ENCODE measurements at regions not wholly inside any gene's neighbourhood (a gene's known extent, or its start where the extent isn't known, plus 50 kb on each side); places are given as distances from the start of the nearest gene placed in this dataset.

DNA sequence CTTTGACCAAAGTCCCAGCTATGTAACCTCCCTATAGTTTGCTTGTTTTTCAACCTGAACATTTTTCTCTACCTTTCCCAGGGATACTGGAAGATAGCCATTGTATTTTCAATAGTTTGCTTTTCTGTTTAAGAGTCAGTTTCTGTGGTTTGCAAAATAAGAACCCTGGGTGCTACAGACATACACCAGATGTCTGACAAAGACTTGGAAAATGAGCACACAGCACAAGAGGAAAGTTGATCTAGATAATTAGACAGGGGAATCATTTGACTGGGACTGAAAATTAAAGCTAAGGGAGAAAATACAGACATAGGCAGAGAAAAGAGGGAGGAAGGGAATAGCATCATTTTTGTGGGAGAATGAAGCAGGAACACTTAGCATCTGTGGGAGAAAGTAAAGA lies 218.3 kb upstream of the CNKSR2 start:
- Histone ChIP-seq H3K4me3 (no peak overlapping the region), H3K9me3 (replicated peaks in 1 of 3) (no peaks in the 10 kb centered on the region), H3K4me1 (replicated peaks in 1 of 2) (no peaks in the 10 kb centered on the region), H3K27ac (no peak overlapping the region), H3K36me3 (replicated peaks in 1 of 2) (no peaks in the 10 kb centered on the region), H3K27me3 (peaks cover 11% of the 10 kb centered on the region)
- intact Hi-C loops (cut with DNase I): no loop called here
- TF ChIP-seq POLR2A (IDR thresholded peaks at IDR 0.05): no peak
- no peak for TF ChIP-seq CTCF (IDR thresholded peaks at IDR 0.05)
- DNase-seq: no peak

- 40 to 78% (median 53%) methylated on average over 1 of the region's 1 CpG for WGBS, 4 donors
- no peak overlapping the region for H3K27ac ChIP-seq
- H3K36me3 ChIP-seq (replicated peaks in 1 of 2): no peaks in the 10 kb centered on the region
- intact Hi-C loops (cut with DNase I): no loop called here
- TF ChIP-seq CTCF (IDR thresholded peaks at IDR 0.05) (no peak), POLR2A (IDR thresholded peaks at IDR 0.05) (no peak)
- H3K27me3 ChIP-seq: peaks cover 11% of the 10 kb centered on the region
- no peak for DNase-seq
- H3K9me3 ChIP-seq (replicated peaks in 1 of 3): no peaks in the 10 kb centered on the region
- no peak overlapping the region for H3K4me3 ChIP-seq
- H3K4me1 ChIP-seq (replicated peaks in 1 of 2): no peaks in the 10 kb centered on the region
Observed at GRCh38 chrX:21156632-21157031, 217.6 kb upstream of the CNKSR2 start.

- Histone ChIP-seq H3K4me3 (no peak overlapping the region), H3K9me3 (replicated peaks in 1 of 3) (no peaks in the 10 kb centered on the region), H3K27me3 (peaks cover 11% of the 10 kb centered on the region), H3K4me1 (replicated peaks in 1 of 2) (no peaks in the 10 kb centered on the region), H3K27ac (no peak overlapping the region), H3K36me3 (replicated peaks in 1 of 2) (no peaks in the 10 kb centered on the region)
- no peak for TF ChIP-seq POLR2A (IDR thresholded peaks at IDR 0.05)
- TF ChIP-seq CTCF (IDR thresholded peaks at IDR 0.05): no peak
- no peak for DNase-seq
- WGBS, 4 donors: 26 to 45% (median 36%) methylated on average over 4 of the region's 4 CpGs
- intact Hi-C loops (cut with DNase I): no loop called here
Observed at GRCh38 chrX:21158678-21159077, 215.5 kb upstream of the CNKSR2 start.

DNA sequence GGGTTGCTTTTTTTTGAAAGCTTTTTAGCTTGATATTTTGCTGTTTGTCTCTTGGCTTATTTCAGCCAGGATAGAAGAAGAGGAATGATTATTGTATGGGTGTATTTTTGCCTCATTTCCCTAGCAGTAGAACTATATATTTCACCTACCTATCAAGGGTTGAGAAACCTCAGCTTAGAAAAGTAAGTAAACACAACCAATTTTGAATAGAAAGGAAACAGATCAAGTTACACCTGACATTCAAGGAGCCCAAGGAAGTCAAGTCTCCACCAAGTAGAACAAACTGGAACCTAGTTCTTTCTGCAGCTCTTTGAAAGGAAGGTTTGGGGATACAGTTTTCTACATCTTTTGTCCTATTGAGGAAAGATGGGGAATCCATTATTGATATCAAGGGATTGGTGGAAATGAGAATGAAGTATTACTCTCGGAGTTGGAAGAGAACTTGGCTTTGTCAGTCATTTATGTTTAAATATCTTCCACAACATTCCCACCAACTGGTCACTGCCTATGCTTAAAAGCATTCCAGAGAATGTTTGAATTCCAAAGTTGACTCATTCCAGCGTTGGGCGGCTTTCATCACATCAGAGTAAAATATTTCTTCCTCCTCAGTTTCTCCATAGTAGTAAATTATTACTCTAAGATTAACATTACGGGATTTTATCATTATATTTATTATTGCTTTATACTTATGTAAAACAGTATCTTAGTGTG lies 207.8 kb upstream of the CNKSR2 start:
- intact Hi-C loops (cut with DNase I): no loop called here
- Histone ChIP-seq H3K27ac (no peak overlapping the region), H3K9me3 (replicated peaks in 1 of 3) (no peaks in the 10 kb centered on the region), H3K4me3 (no peak overlapping the region), H3K4me1 (replicated peaks in 1 of 2) (no peaks in the 10 kb centered on the region), H3K36me3 (replicated peaks in 1 of 2) (no peaks in the 10 kb centered on the region), H3K27me3 (no peaks in the 10 kb centered on the region)
- no peak for DNase-seq
- no peak for TF ChIP-seq POLR2A (IDR thresholded peaks at IDR 0.05)
- no peak for TF ChIP-seq CTCF (IDR thresholded peaks at IDR 0.05)
- WGBS, 4 donors: 37 to 46% (median 41%) methylated on average over 4 of the region's 4 CpGs
